NCI-H510A (cell line): ENCODE measurements at regions not wholly inside any gene's neighbourhood (a gene's known extent, or its start where the extent isn't known, plus 50 kb on each side); places are given as distances from the start of the nearest gene placed in this dataset.
"Not testable (repeated sequence)": the region's sequence is repeated elsewhere in the genome, so short reads cannot be mapped to it uniquely, and the experiment has no call there.

ENCODE experiments used
- DNase-seq: peaks from one replicate; lab custom pipeline; 2025; lab: John Stamatoyannopoulos, UW

DNA sequence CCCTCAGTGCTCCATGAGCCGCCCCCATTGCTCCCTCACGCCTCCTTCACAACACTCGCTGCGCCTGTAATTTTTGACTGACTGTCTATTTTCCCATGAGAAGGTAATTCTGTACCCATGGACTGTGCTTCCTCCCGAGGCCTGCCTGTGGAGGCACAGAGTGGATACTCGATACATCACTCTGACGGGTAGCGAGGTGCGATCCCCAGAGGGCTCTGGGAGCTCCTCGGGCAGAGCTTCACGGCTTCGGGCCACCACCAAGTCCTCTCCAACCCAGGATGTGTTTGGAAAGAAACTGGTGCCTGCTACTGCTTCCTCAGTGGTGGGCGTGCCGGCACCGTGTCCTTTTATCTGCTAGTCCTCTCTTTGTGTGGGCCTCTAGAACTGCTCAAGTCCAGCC is 108.6 kb upstream of the DLG1 start:
- DNase-seq, result no peak

DNA sequence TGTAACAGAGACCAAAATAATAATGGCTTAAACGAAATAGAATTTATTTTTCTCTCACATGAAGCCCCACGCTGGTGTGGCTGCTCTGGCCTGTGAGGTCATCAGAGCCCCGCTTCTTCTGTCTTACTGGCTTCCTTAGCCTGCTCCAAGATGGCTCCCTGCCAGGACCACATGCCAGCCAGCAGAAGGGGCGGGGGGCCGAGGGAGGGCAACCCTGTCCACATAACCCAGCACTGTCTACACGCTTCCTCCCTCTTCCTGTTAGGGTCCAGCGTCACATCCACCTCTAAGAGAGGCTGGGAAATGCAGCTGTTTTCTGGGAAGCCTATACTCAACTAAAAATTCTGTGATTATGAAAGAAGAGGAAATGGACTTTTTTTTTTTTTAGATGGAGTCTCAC is 107.9 kb upstream of the DLG1 start:
- no peak for DNase-seq

DNA sequence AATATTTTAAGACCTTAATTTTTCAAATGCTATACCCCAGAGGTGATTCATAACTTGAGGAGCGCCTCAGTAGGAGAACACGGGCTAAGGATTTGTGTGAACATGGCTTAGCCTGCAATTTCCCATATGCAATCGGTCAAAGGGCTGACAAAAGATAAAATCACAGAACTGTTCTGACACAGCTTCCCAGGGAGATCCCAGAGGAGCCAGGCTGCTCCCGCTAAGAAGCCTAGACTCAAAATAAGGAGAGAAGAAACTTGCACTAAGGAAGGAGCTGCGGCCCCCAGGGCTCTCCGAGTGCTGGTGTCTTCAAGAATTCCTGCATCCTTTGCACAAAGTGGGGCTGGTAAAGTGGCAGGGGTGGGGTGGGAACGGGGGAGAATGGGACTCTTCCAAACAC is 106.3 kb upstream of the DLG1 start:
- no peak for DNase-seq

DNA sequence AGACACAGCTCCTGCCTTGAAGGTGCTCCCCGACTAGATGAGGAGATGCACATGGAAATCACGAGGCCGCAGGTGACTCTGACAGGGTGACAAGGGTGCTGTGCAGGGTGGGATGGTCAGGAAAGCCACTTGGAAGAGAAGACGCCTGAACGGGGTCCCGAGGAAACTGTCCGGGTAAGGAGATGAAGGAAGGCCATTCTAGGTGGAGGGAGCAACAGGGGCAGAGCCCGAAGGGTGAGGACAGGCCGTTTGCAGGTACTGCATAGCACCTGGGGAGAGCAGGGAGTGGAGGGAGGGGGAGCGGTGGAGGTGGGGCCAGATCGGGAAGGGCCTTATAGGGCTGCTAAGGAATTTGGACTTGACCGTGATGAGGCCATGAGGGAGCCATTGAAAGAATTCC is 105.6 kb upstream of the DLG1 start:
- no peak for DNase-seq

DNA sequence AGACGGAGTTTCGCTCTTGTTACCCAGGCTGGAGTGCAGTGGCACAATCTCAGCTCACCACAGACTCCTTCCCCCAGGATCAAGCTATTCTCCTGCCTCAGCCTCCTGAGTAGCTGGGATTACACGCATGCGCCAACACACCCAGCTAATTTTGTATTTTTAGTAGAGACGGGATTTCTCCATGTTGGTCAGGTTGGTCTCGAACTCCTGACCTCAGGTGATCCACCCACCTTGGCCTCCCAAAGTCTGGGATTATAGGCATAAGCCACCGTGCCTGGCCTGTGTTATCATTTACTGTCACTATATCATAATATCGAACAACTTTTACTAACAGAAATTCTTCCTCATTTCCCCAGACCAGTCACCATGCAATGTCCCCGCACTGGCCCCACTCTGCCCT is 104.0 kb upstream of the DLG1 start:
- DNase-seq, result not testable (repeated sequence)

DNA sequence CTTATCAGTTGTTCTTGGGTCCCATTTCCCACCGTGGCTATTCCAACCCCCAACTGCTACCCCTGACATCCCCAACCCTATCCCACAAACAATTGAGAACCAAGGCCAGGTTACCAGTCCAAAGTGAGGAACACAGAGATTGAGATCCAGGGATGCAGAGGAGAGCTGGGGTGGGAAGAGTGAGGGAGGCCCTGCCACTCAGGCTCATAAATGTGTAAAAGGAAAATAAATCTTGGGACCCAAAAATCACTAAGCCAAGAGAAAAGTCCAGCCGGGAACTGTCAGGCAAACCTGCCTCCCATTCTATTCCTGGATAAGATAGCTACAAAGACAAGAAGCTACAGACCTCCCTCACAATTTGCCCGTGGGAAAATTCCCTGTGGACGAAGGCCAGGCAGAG is 101.1 kb upstream of the DLG1 start:
- DNase-seq, result no peak

DNA sequence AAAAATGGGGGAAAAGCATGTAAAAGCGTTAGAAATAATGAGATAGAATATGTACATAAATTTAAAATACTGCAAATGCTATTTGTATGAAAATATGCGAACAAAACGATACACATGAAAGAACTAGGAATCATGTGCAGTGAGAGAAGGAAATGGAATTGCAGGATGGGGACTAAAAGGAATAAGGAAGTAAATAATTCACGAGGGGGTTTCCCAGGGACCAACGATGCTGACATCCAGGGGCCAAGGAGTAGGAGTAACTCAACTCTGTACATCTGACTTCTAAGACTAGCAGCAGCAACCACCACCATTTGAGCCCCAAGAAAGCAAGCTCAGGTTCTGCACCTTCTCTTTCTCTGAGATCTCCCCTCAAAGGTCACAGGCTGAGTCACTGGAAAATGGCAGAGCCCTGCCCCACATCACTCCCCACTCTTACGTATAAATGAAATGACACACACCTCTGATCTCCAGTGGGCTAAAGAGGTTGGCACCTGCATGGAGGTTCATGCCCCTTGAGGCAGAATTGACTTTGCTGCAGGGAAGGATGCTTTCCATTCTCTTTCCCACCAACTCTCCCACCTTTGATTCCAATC is 100.0 kb upstream of the DLG1 start:
- DNase-seq, result no peak

DNA sequence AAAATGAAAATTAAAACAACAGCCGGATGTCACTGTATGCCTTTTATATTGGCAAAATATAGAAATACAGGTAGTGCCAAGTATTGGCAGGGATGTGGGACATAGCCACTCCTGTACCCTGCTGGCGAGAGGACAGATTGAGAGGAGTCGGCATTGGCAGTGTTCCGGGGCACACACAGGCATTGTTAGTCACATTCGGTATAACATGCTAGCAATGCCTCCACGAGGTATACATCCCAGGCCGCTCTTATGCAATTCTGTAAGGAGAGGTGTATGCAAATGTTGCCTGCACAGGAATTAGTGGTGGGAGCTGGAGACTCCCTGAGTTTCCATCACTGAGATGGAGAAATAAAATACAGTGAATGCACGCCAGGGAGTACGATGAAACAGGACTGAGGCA is 99.4 kb upstream of the DLG1 start:
- DNase-seq, result no peak

DNA sequence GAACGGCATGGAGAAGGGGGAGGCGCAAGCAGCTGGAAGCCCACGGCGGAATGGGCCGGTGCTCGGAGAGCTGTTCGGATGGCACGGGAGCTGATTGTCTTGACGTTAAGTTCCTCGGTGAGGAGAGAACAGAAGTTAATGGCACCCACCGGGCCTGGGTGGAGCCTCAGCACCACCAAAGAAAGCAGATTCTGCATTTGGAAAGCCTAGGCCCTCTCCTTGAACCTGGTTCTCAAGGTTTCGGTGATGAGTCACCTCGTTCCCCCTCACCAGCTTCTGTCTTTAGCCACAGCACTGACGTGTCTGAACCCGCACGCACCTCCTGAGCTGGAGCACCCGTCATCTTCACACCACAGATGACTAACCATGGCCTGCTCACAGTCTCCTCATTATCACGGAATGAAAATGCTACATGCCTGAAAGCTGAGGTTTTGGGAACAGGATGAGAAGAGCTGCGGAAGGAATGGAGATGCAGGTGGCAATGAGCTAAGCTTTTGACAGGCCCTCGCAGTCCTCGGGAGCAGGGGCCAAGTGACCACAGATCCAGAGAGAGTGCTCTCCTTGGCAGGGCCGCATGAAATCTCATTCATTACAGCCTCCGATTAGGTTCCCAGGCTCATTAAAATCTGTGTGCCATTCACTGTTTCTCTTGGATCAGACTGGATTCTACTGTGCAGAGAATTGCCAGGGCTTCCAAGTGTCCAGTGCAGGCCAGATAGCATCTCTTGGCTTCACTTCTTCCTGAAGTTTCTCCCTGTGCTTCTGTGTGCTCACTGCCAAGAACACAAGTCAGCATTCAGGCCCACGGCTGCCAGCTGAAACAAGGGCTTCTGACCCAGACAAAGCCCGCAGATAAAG is 96.3 kb upstream of the DLG1 start:
- no peak for DNase-seq

DNA sequence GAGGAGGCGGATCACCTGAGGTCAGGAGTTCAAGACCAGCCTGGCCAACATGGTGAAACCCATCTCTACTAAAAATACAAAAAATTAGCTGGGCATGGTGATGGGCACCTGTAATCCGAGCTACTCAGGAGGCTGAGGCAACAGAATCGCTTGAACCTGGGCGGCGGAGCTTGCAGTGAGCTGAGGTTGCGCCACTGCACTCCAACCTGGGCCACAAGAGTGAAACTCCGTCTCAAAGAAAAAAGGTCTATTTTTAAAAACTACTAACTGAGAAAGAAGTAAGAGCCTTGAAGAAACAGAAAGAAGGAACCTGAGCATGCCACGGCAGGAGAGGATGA is 95.7 kb upstream of the DLG1 start:
- DNase-seq, result not testable (repeated sequence)

DNA sequence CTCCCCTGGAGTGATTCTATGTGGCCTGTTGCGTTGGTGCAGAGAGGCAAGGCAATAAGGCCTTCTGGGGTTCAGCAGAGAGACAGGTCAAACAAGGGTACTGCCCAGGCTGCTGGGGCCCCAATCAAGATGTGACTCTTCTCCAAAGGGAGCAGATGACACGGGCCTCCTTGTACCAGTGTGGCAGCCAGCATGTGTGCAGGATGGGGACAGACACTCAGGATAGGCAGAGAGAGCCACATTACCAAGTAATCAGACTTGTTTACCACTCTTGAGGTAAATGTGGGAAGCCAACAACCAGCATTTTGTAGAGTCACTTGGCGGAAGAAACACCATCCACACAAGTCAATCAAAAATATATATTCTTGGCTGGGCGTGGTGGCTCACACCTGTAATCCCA is 95.3 kb upstream of the DLG1 start:
- no peak for DNase-seq

DNA sequence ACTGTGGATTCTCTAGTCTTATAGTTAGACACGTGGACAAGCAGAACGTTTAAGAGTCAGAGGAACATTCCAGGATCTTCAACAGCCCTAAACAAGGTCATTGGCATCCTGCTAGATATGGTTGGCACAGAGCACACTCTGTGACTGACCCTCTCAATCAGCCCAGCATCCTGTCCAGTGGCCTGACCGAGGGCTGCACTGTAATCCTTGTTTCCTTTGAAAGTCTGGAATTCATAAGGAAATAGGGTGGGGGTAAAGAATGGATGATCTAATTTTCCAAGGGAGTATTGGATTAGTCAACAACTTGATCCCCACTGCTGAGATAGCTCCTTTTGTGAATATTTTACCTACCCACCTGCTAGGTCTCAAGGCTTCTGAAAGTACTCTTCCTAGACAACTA is 94.5 kb upstream of the DLG1 start:
- no peak for DNase-seq

DNA sequence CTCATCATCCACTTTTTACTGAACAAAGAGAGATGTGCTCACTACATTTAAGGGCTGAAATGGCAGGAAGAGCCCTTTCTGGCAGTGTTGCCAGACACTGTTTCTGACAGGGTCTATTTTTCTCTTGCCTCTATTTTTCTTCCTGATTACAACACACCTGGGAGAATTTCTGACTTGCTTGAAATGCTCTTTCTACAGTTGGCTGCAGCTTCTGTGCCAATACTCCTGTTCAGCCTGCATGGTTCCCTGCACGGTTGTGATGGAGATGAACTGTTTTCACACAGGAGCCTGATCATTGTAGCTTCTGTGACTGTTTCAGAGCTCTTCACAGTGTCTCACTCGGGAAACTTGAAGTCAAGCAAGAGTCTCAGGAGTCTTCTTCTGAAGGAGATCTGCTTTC is 83.0 kb upstream of the DLG1 start:
- no peak for DNase-seq

DNA sequence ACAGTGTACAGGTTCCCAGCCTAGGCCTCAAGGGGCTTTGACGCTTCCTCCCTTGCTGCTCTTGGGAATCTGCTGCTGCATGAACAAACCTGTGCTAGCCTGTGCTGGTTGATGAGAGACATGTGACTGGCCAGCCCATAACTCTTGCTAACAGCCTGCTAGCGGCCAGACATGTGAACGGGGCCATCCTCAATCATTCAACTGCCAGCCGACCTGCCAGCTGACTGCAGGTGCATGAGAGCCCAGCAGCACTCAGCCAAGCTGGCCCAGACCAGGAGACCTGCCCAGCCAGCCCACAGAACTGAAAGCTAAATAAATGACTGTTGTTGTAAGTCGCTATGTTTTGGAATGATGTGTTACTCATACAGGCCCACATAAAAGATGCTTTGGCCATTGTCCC is 82.4 kb upstream of the DLG1 start:
- DNase-seq, result peak; percentile 79

DNA sequence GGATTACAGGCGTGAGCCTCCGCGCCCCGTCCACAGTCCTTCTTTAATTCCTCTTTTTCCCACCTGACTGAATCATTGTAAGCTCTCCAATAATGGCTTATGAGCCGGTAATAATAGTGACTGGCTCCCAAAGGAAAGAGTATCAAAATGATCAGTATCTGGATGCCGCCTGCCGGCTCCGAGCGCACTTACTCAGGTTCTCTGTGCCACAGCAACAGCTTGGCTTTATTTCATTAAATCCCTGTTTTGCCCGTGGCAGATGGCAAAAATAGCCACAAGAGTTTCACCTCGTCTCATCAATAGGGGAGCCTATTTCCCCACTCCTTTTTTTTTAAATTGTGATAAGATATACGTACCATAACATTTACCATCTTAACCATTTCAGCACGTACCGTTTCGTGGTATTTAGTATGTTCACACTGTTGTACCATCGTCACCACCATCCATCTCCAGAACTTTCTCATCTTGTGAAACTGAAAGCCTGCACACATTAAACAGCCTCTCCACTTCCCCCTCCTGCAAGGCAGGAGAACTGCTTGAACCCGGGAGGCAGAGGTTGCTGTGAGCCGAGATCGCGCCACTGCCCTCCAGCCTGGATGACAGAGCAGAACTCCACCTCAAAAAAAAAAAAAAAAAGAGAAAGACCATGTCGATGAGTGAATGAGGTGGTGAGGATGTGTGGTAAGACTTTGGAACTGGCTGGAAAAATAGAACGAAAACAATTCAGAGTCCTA is 80.7 kb upstream of the DLG1 start:
- no peak for DNase-seq

DNA sequence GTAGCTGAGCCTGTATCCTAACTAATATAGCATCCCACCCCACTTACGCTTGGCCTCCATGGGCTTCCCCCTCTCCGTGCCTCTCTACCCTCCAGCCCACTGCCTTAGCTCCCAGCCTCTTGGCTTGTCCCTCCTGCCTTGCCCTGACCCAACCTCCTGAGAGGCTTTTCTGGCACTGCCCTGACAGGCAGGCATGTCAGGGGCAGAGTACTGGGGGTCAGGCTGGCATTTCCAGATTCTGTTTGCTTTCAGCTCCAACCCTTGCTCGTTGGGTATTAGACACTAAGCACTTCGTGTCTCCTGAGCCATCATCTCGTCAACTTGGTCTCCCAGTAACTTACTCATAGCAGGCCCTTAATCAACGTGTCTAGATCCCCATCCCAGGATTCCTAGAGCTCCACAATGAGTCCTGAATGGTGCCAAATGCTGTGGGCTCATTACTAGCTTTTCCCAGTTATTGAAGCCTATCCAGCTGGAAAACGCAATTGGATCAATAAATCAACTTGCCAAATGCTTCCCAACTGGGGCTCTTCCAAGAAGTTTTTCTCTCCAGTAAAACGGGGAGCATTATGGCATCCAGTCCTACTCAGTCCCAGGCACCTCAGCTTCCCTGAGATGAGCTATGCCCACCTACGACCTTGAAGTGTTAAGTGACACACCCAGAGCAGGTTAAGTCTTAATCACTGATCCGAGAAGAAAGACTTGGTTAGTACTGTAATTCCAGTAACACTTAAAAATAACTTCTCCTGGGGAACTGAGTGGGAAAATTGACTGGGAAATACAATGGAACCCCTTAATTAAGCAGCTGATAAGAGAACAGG is 78.5 kb upstream of the DLG1 start:
- DNase-seq, result no peak

DNA sequence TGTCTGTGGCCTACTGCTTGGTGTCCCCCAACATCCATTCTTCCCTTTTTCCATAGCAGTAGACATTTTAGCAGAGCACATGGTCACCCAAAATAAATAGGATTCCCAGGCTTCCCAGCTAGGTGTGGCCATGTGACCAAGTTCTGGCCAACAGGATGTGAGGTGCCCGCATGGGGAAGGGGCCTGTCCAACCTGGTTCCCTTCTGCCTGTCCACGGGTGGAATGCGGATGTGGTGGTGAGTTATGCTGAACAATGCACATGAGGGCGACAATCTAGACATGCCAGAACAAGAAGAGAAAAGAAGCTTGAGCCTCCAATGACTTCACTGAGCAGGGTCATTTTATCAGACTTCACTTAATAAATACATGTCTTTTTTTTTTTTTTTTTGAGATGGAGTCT is 77.6 kb upstream of the DLG1 start:
- DNase-seq, result no peak

DNA sequence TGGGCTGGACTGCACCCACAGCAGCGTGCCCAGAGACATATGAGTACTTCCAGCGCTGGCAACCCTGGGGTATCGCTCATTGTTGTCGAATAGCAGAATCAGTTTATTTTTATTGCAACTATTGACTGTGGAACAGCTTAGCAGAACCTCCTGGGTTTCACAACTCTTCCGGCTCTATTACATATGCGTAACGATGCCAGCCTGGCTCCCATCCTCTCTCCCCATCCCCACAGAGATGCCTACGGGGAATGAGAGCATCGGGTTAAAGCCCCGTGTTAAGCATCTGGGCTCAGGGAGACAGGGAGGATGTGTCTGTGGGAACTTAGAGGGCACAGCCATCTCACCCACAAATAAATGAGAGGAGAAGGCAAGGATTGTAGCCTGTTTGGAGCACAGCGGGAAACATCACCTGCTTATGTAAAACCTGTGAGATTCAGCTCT is 76.6 kb upstream of the DLG1 start:
- no peak for DNase-seq

DNA sequence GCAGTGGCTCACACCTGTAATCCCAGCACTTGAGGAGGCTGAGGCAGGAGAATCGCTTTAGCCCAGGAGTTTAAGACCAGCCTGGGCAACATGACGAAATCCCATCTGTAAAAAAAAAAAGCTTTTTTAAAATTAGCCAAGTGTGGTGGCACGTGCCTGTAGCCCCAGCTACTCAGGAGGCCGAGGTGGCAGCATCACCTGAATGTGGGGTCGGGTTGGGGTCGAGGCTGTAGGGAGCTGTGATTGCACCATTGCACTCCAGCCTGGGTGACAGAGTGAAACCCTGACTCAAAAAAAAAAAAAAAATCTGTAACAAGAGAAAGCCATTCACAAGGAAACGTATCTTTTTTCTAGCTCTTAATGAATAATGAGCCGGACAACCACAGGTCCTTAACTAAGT is 74.7 kb upstream of the DLG1 start:
- DNase-seq, result no peak

DNA sequence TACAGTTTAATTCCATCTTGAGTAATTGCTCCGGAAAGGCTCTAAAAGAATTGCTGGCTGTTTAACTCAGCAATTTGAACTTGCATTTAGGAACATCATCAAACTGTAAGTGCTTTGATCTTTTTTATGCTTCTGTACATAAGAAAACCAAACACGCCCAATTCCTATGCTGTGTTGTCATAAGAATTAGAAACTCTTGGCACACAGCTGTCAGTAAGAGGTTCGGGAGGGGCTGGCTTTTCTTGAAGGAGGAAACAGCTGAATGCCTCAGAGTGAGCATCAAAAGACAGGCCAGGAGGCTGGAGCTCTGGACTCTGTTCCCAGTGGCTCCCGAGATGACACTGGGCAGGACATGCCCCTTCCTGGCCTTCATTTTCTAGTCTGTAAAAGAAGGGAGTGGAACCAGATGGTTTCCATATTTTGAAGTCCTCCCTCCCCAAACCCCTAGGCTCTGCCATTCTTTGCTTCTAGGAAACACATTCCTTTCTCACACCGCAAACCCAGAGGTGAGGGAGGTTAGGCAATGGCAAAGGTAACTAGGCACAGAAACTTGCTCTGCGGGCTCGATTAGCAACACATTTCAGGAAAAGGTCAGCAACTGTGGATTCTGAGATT is 73.7 kb upstream of the DLG1 start:
- no peak for DNase-seq

DNA sequence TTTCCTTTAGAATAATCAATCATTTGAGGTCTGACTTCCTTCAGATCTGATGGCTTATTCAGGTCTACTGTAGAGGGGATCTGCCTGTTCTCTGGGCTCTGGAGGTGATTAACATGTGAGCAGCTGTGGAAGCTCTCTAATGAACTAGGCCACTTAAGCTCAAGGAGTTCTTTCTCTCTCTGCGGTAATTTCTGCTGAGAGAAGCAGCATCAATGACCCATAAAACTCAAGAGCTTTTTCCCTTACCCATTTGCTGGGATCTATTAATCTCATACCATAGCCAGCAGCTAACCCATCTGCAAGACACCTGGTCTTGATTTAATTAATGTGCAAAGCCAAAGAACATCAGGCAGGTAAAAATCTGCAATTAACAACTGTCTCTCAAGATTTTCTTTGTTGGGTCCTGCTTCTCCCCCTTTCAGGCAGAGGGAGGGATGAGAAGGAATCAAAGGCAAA is 73.2 kb upstream of the DLG1 start:
- peak; percentile 91 for DNase-seq

DNA sequence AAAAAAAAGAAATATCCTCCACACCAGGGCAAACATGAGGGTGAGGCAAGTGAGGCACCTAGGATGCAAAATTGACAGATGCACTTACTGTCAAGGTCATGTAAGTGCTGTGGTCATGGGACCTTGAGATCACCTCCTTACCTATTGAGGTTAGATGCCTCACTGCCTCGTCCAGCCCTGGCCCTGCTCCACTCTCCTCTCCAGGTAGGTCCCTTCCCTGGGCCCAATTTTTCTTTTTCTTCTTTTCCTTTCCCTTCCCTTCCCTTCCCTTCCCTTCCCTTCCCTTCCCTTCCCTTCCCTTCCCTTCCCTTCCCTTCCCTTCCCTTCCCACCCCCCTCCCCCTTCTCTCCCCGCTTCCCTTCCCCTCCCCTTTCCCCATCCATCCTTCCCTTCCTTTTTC is 71.1 kb upstream of the DLG1 start:
- no peak for DNase-seq
